Type B pancreatic cell (in vitro differentiated cells): ENCODE measurements at regions not wholly inside any gene's neighbourhood (a gene's known extent, or its start where the extent isn't known, plus 50 kb on each side); places are given as distances from the start of the nearest gene placed in this dataset.

ENCODE experiments used
- DNase-seq: peaks from one replicate; pipeline ENCODE4 v3.0.0; 2021; ENCODE audit warnings: mixed read lengths; ENCODE audit not compliant: unreplicated experiment; ENCODE audit errors: extremely low spot score
- H3K27ac Mint-ChIP-seq: 2 replicates; pipeline ENCODE4 v1.8.0; 2021; ENCODE audit warnings: mild to moderate bottlenecking, mixed read lengths
- H3K27me3 Mint-ChIP-seq: 2 replicates; pipeline ENCODE4 v1.8.0; 2021; ENCODE audit warnings: mixed read lengths
- H3K36me3 Mint-ChIP-seq: 2 replicates; pipeline ENCODE4 v1.8.0; 2021; ENCODE audit warnings: mixed read lengths
- H3K4me1 Mint-ChIP-seq: one replicate; pipeline ENCODE4 v1.8.0; 2021; ENCODE audit warnings: mixed read lengths; ENCODE audit not compliant: unreplicated experiment
- H3K4me3 Mint-ChIP-seq: 2 replicates; pipeline ENCODE4 v1.8.0; 2021; ENCODE audit warnings: mild to moderate bottlenecking, mixed read lengths
- H3K9me3 Mint-ChIP-seq: 2 replicates; pipeline ENCODE4 v1.8.0; 2021; ENCODE audit warnings: mixed read lengths
- TF ChIP-seq, protein P1 (sequence below): fragments of 200-600 bp; sonication (generic); conservative IDR thresholded peaks from 2 replicates; pipeline ENCODE4 v1.5.0; 2021; ENCODE audit warnings: antibody characterized with exemption, mild to moderate bottlenecking

DNA sequence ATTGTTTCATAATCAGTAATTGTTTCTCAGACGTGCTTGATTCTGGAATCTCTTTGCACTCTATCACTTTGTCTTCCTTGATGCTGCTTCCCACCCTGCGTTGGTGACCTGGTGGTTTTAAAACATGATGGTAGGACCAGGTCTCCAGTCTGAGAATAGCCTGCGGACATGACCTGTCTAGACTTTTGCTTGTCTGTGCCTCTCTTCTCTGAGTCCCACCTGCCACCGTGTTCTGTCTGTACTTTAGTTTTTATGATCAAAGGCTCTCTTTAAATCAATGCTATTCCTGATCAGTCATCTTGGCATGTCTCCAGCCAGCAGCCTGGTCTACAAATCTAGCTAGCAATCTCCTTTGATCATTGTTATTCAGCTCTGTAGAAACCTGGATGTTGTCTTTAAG is 933.9 kb downstream of the DIAPH3 start:
- no peak for DNase-seq
- no peak overlapping the region for H3K4me3 Mint-ChIP-seq
- TF ChIP-seq, protein P1, sequence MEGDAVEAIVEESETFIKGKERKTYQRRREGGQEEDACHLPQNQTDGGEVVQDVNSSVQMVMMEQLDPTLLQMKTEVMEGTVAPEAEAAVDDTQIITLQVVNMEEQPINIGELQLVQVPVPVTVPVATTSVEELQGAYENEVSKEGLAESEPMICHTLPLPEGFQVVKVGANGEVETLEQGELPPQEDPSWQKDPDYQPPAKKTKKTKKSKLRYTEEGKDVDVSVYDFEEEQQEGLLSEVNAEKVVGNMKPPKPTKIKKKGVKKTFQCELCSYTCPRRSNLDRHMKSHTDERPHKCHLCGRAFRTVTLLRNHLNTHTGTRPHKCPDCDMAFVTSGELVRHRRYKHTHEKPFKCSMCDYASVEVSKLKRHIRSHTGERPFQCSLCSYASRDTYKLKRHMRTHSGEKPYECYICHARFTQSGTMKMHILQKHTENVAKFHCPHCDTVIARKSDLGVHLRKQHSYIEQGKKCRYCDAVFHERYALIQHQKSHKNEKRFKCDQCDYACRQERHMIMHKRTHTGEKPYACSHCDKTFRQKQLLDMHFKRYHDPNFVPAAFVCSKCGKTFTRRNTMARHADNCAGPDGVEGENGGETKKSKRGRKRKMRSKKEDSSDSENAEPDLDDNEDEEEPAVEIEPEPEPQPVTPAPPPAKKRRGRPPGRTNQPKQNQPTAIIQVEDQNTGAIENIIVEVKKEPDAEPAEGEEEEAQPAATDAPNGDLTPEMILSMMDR = no peak
- H3K36me3 Mint-ChIP-seq = no peaks in the 10 kb centered on the region
- H3K27ac Mint-ChIP-seq = no peak overlapping the region
- H3K9me3 Mint-ChIP-seq = peaks cover 9% of the 10 kb centered on the region
- no peaks in the 10 kb centered on the region for H3K27me3 Mint-ChIP-seq
- peaks cover 14% of the 10 kb centered on the region for H3K4me1 Mint-ChIP-seq

DNA sequence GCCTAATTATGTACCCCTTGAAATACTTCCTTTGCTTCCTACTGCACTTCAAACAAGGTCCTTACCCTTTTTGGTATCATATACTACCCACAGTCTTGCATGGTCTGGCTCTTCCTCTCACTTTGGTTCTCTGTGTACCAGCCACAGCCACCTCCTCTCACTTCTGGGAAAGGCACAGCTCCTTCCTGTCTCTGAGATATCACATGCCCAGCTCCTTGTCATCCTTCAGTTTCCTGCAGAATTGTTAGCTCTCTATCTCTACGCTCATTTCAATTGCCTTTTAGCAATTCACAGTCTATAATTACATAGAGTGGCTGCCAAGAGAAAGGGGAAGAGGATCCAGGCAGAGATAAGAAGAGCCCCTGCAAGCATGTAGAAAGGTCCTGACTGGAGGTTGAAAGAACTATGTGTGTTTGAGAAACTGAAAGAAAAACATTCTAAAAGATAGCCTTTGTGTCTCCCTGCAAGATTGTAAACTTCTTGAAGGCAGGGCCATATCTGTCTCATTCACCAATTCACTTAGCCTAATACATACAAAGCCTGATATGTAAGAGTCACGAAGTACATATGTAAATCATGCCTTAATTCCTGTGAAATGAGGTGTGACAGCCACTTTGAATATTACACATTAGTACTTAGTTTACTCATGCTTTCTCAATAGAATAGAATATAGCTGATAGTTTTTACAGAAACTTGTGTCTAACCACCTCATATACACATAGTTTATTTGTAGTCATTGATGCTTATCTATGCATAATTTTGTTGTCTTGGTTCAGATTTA is 933.1 kb downstream of the DIAPH3 start:
- TF ChIP-seq, protein P1 = no peak
- DNase-seq = no peak
- Mint-ChIP-seq H3K27ac (no peak overlapping the region), H3K36me3 (no peaks in the 10 kb centered on the region), H3K4me3 (no peak overlapping the region), H3K27me3 (peaks cover 3% of the 10 kb centered on the region), H3K4me1 (peaks cover 14% of the 10 kb centered on the region), H3K9me3 (peaks cover 9% of the 10 kb centered on the region)

DNA sequence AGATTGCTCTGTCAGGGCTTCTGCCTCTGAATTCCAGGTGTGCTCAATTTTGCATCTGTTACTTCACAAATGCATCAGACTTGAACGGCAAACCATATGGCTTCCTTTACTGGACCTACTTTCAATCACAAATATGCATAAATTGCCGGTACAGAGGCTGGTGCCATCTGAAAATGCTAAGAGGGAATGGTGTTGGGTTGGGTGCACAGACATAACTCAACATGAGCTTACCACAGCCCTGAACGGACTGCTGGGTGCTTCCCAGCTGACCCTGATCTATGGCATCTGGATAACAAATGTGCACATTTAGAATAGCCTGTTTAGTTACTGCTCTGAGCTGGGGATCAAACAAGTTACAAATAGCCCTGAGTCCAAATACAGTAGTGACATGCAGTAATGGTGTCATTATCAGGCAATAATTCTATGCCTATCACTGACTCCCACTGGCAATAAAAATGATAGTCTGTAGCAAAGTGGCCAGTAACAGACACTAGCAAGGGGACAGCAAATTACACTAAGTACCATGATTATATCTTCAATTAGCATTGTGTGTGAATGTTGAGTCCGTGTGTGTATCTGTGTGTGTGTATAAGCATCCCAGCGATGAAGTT is 927.3 kb downstream of the DIAPH3 start:
- Mint-ChIP-seq H3K4me1 (peaks cover 9% of the 10 kb centered on the region), H3K27me3 (peaks cover 3% of the 10 kb centered on the region), H3K9me3 (no peaks in the 10 kb centered on the region), H3K27ac (no peak overlapping the region), H3K36me3 (no peaks in the 10 kb centered on the region), H3K4me3 (no peak overlapping the region)
- TF ChIP-seq, protein P1 = no peak
- DNase-seq = no peak

DNA sequence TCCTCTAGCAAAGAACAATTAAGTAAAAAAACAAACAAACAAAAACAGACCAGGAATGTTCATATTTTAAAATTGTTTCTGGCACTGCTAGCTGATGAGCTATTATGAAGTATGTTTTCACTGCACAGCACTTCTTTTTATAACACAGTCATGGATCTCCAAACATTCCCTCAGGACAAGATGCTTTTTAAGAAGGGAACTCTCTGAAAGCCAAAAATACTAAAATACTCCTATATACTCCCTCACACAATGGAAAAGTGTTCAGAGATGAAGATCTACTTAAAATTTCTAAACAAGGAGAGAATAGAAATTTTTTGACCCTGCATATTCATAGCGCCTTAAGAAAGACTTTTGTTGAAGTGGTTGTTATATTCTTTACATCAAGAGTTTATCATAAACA is 926.8 kb downstream of the DIAPH3 start:
- no peak for DNase-seq
- H3K27me3 Mint-ChIP-seq = peaks cover 3% of the 10 kb centered on the region
- peaks cover 9% of the 10 kb centered on the region for H3K4me1 Mint-ChIP-seq
- no peak overlapping the region for H3K4me3 Mint-ChIP-seq
- TF ChIP-seq, protein P1 = no peak
- H3K9me3 Mint-ChIP-seq = no peaks in the 10 kb centered on the region
- no peak overlapping the region for H3K27ac Mint-ChIP-seq
- no peaks in the 10 kb centered on the region for H3K36me3 Mint-ChIP-seq

DNA sequence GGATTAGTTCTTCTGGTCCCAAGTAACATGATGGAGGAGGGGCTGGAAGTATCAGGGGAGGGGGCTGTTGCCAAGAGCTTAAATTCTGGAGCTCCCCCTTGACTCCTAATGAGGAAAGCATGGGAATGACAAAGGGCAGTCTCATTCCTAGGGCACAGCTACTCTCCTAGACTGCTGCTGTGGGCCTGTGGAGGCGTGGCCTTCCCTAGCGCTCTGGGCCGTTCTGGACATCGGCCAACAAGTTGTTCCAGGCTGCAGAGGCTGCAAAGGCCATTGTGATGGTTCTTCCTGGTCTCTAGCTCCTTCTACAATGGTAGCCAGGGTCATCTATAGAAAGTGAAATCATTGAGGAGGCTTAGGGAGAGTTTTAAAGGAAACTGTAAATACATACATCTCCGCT is 916.6 kb downstream of the DIAPH3 start:
- Mint-ChIP-seq H3K27me3 (no peaks in the 10 kb centered on the region), H3K27ac (no peak overlapping the region), H3K4me3 (no peak overlapping the region), H3K9me3 (no peaks in the 10 kb centered on the region), H3K4me1 (peaks cover 12% of the 10 kb centered on the region), H3K36me3 (no peaks in the 10 kb centered on the region)
- TF ChIP-seq, protein P1 = no peak
- DNase-seq = no peak
